GM12874 (cell line): ENCODE measurements at regions not wholly inside any gene's neighbourhood (a gene's known extent, or its start where the extent isn't known, plus 50 kb on each side); places are given as distances from the start of the nearest gene placed in this dataset.

Source experiments
- CTCF ChIP-seq: IDR thresholded peaks from 2 replicates; pipeline ENCODE4 v1.5.1; 2011; ENCODE audit warnings: low read depth, mild to moderate bottlenecking, control low read depth, low read length, moderate library complexity; ENCODE audit not compliant: insufficient read depth

- TF ChIP-seq CTCF = no peak
Measured at GRCh38 chr14:58730792-58731464, 93.2 kb downstream of the DACT1 start.

- no peak for TF ChIP-seq CTCF
Measured at GRCh38 chr14:58731465-58732293, 93.9 kb downstream of the DACT1 start.

GRCh38 chr14:58732387-58732786 is 94.6 kb downstream of the DACT1 start:
- TF ChIP-seq CTCF = no peak

GRCh38 chr14:58733451-58734208 is 95.9 kb downstream of the DACT1 start:
- TF ChIP-seq CTCF = no peak

- TF ChIP-seq CTCF = no peak
Measured at GRCh38 chr14:58735596-58735995, 97.8 kb downstream of the DACT1 start.

GRCh38 chr14:58736606-58737005 is 98.8 kb downstream of the DACT1 start:
- no peak for TF ChIP-seq CTCF

- no peak for TF ChIP-seq CTCF
Measured at GRCh38 chr14:58737511-58737910, 99.7 kb downstream of the DACT1 start.
